ENCODE measurements at regions not wholly inside any gene's neighbourhood (a gene's known extent, or its start where the extent isn't known, plus 50 kb on each side); places are given as distances from the start of the nearest gene placed in this dataset.

- TF ChIP-seq CTCF (conservative IDR thresholded peaks at IDR 0.05; ENCODE audit: low read depth, low read length) = no peak
- no peak for TF ChIP-seq EZH2 (IDR thresholded peaks at IDR 0.05; ENCODE audit: borderline replicate concordance, low read depth, low read length, poor library complexity, severe bottlenecking)
Measured at GRCh38 chr16:27636453-27637240, 86.7 kb downstream of the KATNIP start.

All from A673 (cell line).